ENCODE measurements at regions not wholly inside any gene's neighbourhood (a gene's known extent, or its start where the extent isn't known, plus 50 kb on each side); places are given as distances from the start of the nearest gene placed in this dataset.

- DNase-seq (ENCODE audit: low spot score), result no peak
Observed at GRCh38 chr2:79453918-79454317, 58.9 kb upstream of the CTNNA2 start.

DNA sequence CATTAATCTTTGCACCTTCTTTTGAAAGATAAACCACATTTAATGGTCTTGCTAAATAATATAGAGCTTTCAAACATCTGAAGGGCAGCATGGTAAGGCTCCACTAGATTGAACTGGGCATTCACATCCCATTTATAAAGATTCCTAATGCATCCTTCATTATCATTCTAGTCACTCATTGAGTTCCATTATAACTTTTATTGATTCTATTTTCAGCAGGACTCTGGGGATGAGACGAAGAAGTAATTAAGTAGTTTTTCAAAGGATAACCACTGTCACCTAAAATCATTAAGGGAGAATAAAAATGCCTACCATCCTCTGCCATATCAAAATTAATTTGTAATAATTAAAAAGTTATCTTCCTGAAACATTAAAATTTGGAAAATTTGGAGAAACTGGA lies 60.2 kb upstream of the CTNNA2 start:
- no peak for DNase-seq (ENCODE audit: low spot score)

- no peak for DNase-seq (ENCODE audit: low spot score)
Observed at GRCh38 chr2:79447463-79447862, 65.4 kb upstream of the CTNNA2 start.

DNA sequence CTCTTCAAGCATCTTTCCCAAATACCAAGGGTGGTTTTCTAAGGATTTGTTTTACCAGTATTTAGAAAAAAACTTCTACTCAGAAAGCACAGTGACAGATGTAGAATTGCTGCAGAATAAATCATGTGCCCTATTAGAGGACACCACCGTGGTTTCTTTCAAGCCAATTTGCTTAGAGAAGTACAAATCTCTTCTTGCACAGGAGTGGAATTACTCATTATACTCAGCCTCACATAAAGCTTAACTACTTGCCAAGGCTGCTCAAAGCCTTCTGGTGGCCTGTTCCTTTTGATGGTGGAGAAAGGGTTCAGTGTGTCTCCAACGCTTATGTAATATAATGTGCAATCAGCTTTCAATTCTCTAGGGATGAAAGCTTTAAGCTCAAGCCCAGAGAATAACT lies 66.5 kb upstream of the CTNNA2 start:
- no peak for DNase-seq (ENCODE audit: low spot score)

DNA sequence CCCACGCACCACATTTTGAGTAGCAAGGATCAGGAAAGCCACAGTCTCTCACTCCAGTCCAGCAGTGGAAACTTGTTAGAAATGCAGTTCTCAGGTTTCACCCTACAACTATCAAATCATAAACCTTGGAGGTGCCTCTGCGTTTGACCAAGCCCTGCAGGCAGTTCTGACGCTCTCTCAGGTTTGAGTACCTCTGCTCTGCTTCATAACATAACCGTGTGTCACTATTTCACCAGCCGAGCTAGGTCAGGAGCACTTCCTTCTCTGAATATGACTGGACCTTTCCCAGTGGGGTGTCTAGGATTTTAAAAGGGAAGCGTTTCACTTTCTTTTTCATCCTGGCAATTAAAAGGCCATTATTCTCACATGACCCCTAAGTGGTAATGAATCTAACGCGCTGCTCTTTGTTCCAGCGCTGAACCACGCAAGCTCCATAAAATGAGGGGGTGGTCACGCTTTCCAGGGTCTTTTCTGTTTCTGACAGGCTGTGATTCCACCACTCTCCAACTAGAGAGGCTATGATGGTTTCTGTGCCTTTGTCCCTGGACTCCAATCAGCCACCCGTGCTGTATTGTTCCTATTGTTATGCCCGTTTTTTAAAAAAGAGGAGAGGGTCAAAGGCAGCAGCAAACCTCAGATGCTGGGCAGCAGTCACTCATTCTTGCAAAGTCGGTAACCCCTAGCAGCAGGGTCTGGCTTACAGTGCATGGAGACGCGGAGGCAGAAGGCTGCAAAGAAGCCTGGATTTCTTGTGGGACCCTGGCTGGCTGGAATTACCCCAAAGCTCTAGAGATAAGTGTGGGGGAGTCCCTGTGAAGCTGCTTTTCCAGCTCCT lies 75.2 kb upstream of the CTNNA2 start:
- DNase-seq (ENCODE audit: low spot score), result no peak

- no peak for DNase-seq (ENCODE audit: low spot score)
Observed at GRCh38 chr2:79434362-79434761, 78.5 kb upstream of the CTNNA2 start.

- DNase-seq (ENCODE audit: low spot score), result no peak
Observed at GRCh38 chr2:79432731-79433146, 80.1 kb upstream of the CTNNA2 start.

DNA sequence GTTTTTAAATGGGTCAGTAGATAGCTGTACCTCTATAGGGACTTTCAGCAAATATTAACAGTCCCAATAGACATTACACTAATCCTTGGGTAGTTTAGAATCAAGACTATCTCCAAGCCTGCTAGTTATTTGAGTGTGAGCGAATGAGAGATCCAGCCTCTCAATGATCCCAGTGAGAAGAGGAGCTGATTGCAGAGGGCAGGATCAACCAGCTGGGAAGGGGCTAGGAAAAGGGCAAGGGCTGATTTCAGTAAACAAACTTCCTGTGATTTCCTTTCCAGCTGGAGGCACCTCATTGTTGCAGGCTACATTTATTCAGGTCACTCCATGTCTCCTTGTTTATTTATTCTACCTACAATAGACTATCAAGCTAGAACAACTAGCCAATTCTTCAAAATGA lies 84.1 kb upstream of the CTNNA2 start:
- no peak for DNase-seq (ENCODE audit: low spot score)

GRCh38 chr2:79414690-79415089 lies 98.2 kb upstream of the CTNNA2 start:
- DNase-seq (ENCODE audit: low spot score), result no peak

GRCh38 chr2:79394485-79394859 lies 118.4 kb upstream of the CTNNA2 start:
- DNase-seq (ENCODE audit: low spot score), result no peak

DNA sequence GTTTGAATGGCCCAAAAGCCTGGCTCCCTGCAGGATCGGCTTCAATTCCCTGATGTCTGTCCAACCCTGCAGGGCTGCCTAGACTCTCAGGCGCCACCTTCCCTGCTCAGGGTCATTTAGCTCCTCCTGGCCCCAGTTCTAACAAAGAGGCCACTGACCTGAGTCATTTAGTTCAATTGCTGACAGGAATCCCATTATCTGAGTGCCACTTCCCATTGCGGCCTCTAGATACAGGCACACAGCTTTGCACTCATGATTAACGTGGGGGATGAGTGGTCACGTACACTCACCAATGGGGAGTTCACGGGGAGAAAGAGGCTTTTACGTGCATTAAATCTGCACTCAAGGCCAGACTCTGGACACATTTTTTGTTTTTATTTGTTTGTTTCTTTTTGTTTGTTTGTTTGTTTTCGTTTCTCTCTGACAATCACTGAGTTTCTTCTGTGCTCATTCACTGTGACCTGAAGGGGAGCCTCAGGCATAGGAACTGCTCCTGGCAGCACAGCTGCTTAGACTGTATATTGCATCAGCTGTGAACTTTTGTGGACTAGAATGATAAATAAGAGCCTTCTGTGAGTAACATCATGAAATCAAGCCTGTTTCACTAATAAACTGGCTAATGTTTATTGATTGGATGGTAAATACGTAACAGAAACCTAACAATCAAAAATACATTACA lies 118.9 kb upstream of the CTNNA2 start:
- DNase-seq (ENCODE audit: low spot score), result no peak

- DNase-seq (ENCODE audit: low spot score), result no peak
Observed at GRCh38 chr2:79393107-79393685, 119.7 kb upstream of the CTNNA2 start.

DNA sequence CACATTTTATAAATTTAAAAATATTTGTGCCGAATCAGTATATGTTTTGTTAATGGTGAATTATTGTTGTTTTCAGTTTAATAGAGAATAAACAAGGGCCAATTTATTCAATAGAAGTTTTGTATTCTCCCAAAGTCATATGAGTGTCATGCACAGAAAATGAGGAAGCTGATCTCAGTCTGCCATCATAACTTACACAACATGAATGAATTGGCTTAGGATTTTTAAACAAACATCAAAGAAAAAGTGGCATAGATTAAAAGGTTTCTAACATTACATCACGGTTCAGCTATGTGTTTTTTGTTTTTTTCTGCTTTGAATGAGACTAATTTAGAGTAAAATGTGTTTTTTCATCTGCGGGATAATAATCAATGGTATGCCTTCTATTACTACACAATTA lies 123.4 kb upstream of the CTNNA2 start:
- no peak for DNase-seq (ENCODE audit: low spot score)

- no peak for DNase-seq (ENCODE audit: low spot score)
Observed at GRCh38 chr2:79388024-79388423, 124.8 kb upstream of the CTNNA2 start.

DNA sequence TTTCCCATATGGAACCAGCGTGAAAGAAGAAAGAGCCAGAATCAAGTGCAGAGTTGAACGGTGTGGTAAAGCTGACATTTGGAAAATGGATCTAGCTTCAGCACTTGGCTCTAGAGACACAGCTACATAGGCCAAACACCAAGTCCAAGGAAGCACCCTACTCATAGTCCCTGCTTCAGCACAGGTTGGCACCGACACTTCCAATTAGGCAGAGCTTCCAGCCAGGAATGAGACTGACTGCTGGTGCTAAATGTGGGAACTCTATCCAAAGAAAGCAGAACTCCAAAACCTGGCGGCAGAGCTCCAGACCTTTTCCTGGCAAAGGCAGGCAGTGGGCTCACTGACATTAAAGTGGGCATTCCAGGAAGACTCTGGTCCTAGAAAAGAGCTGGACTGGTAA lies 125.4 kb upstream of the CTNNA2 start:
- no peak for DNase-seq (ENCODE audit: low spot score)

- no peak for DNase-seq (ENCODE audit: low spot score)
Observed at GRCh38 chr2:79383681-79384080, 129.2 kb upstream of the CTNNA2 start.

DNA sequence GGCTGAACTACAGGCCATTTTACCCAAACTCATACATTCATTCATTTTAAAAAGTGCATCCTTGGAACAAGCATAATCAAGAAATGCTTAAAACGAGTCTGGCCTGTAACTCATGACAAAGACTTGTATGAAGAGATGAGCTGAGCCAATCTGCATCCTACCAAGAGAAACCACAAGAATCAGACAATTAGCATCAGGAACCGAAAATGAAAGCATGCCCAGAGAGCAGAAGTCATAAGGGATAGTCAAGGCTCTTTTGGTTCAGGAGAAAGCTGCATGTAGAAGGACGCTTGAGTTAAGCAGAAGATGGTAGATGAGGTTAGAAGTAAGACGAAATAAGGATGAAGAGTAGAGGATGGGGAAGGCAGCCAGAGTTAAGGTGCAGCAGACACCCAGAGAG lies 137.0 kb upstream of the CTNNA2 start:
- DNase-seq (ENCODE audit: low spot score), result no peak

- no peak for DNase-seq (ENCODE audit: low spot score)
Observed at GRCh38 chr2:79373358-79374130, 139.3 kb upstream of the CTNNA2 start.

DNA sequence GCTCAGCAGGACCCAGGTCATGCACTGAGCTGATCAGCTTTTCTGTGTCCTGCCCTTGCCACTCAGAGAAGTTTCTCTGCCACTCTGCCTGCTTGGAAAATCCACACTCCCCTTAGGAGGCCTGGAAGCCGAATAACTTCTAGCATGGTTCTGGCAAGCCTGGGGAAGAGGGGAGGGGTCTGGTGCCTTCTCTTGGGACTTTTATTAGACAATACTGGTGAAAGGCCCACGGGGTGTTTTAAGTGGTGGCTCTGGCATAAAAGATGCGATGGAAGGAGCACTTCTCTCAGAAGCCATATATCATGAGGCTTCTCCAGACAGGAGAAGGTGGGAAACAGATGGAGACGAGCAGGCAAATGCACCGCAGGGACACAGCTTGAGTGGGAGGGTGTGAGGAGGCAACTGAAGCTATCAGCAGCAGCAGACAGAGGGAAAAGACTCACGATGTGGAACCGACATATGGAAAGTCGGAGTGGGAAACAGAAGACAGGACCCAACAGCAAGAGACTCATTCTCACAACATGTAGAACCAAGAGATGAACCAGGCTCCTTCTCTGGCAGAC lies 141.8 kb upstream of the CTNNA2 start:
- no peak for DNase-seq (ENCODE audit: low spot score)

GRCh38 chr2:79369127-79369526 lies 143.7 kb upstream of the CTNNA2 start:
- DNase-seq (ENCODE audit: low spot score), result no peak

GRCh38 chr2:79368116-79368630 lies 144.7 kb upstream of the CTNNA2 start:
- no peak for DNase-seq (ENCODE audit: low spot score)

GRCh38 chr2:79359419-79359818 lies 153.4 kb upstream of the CTNNA2 start:
- no peak for DNase-seq (ENCODE audit: low spot score)
